A172 (cell line): ENCODE measurements at regions not wholly inside any gene's neighbourhood (a gene's known extent, or its start where the extent isn't known, plus 50 kb on each side); places are given as distances from the start of the nearest gene placed in this dataset.

Experiments used
- DNase-seq: peaks from one replicate; pipeline ENCODE4 v3.0.0-alpha.2; 2015; ENCODE audit warnings: low spot score

GRCh38 chrX:2608638-2609430 is 82.3 kb upstream of the CD99 start:
- peak; percentile 73 for DNase-seq

GRCh38 chrX:2607113-2607512 is 84.0 kb upstream of the CD99 start:
- no peak for DNase-seq

GRCh38 chrX:2600564-2600963 is 90.5 kb upstream of the CD99 start:
- DNase-seq = no peak

DNA sequence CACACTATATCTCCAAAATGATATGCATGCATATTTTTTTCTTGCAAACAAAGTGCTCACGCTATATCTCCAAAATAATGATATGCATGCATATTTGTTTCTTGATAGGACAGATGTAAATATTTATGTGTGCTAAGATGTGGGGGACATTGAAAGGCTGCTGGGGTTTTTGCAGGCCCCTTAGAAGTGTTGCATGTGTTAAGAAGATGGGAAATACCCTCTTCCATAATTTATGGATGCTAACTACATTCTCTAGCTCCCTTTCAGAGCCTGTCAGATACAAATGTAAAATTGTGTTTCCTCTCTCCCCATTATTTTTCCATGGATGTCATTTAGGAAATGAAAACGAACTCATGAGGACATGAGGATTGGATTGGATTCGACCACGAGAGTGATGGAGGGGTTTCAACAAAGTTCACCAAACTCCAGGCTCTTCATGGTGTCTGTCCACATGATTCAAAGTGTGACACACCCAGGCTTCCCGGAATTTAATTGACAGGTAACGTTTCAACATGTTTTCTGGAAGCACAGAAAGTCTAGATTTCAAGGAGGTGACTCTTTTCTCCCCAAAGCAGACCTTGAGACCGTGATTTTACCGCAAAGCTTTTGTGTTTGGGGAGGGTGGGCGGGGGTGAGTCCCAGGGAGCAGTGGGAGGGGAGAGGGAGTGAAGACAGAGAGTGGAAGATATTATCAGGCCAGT is 94.4 kb upstream of the CD99 start:
- DNase-seq = no peak

- DNase-seq = peak; percentile 70
These were observed 95.0 kb upstream of the CD99 start for GRCh38 chrX:2596045-2596444.

- DNase-seq = peak; percentile 25
These were observed 94.5 kb upstream of the DHRSX start for GRCh38 chrX:2595258-2595657.

DNA sequence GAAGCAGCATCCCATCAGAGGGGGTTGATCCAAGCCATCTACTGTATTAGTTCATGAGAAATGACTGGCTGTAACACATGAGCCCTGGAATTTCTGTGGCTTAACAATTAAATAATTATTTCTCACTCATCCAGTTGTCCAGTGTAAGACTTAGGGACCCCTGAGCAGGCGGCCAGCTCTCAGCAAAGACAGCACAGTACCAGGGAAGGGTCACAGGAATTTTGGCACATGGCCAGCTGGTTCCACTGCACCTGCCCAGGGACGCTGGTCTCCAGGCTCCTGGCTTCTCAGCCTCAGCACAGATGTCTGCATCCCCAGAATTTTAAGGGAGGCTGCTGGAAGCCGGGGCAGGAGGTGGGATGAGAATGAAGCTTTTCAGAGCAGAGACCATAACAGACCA is 93.7 kb upstream of the DHRSX start:
- no peak for DNase-seq

DNA sequence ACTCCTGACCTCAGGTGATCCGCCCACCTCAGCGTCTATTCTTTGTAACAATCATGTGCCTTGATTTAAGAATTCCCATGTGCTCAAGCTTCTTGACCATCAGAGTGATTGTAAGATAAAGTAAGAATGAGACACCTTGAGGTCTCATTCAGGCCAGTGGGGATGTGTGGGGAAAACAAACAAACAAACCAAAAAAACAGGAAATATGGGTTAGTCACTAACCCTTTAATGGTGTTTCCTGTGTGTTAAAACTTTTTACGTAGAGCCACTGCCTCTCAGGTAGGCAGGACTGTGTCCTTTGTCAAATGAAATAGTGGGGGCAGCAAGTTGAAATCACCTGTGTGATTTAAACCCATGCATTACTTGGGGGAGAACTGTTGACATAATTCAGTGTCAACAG is 91.5 kb upstream of the DHRSX start:
- DNase-seq = no peak

DNA sequence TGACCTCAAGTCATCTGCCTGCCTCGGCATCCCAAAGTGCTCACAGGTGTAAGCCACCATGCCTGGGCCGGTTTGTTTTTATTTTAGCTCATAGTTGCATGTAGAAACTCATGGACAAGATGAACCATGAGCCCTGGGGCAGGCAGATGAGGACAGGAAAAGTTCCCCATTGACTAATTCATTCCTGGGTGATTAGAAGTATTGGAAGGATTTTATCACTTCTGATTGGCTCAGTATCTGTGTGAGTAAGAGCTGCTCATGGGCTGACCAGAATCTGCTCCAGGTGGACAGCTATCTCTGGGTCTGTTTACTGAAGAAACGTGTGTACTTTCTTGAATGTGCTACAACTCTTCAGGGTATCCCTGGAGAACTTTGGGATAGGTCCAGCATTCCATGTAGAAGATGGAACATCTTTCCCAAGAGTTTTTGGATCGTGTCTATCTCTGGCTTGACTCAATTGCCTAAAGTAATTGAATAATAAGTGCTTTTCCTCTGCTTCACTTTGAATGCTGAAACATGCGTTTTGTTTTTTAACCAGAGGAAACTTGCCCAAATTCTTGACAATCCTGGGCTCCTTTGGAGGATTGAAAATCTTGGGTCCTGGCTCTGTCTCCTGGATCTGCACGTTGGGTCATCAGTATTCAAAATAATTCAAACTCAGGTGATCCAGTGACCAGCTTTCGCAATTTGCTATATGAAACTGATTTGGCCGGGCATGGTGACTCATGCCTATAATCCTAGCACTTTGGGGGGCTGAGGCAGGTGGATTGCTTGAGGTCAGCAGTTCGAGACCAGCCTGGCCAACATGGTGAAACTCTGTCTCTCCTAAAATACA is 88.6 kb upstream of the DHRSX start:
- DNase-seq = no peak

GRCh38 chrX:2588049-2588448 is 87.3 kb upstream of the DHRSX start:
- DNase-seq = no peak

GRCh38 chrX:2587146-2587545 is 86.4 kb upstream of the DHRSX start:
- no peak for DNase-seq

- DNase-seq = no peak
These were observed 84.3 kb upstream of the DHRSX start for GRCh38 chrX:2585158-2585470.

- DNase-seq = no peak
These were observed 83.7 kb upstream of the DHRSX start for GRCh38 chrX:2584251-2585157.

DNA sequence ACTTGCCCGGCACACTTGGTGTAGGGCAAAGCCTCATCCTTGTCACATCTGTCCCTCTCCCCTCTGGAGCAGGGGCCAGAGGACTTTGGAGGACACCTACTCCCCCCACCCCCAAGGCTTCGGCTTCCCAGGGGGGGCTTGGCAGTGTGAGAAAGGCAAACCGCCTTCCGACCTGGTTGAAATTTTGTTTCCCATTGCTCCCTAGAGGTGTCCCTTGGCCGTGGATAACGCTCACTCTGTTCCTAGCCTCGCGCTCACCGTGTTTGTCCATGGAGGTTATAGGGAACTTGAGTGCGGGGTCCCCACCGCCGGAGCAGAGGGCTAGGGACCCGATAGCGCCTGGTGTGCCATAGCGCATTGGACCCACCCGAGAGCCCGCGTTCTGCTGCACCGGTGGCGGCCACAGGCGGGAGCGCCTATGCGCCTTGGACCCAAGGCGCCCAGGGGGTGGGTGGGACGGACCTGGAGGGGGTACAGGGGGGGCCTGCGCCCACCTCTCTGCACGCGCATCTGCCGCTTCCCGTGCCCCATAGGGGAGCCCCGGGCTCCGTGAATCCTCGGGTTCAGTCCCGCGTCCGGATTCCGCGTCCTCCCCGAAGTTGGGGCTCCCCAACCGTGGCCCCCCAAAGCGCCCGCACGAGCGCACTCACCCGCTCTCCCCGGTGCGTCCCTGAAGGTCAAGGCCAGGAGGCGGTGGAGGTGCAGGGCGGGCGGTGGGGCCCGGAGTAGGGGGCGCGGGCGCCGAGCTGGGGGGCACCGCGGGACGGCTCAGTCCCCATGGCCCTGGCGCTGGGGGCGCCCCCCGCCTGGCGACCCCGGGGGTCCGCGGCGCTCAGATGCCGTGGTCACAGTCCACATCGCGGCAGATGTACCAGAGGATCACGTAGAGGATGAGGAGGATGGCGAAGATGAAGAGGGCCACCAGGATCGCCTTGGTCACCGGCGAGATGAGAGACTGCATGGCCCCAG is 82.7 kb upstream of the DHRSX start:
- no peak for DNase-seq

DNA sequence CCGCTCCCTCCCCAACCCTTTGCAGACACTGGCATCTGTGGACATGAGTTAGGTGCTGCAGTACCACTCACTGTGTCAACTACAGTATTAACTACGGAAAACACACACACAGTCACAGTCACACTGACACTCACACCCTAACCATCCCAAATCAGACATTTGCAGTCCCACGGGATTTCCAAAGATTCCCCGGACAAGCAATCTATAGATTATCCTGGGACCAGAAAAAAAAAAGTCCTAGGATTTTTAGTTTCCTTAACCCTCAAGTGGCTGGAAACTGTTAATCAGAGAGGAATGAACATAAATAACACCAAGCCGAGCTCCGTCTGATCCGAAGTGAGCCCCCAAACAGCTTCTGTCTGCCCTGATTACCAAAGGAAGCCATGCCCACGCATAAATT is 81.9 kb upstream of the DHRSX start:
- no peak for DNase-seq

DNA sequence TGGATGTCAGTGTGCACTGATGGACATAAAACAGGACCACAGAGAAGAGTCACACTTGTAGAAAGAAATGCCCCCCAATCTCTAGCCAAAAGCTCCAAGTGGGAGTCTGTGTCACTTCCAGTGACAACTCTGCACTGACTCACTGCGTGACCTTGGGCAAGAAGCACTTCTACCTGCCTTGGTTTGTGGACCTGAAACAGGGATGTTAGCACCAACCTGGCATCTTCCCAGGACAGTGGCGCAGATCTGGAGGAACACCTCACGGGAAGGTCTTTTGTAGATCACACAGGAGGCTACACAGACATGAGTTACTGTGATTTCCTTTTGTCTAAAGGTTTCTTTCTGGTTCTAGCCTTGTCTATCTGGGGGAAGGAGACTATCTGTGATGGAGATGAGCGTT is 80.5 kb upstream of the DHRSX start:
- DNase-seq = no peak

GRCh38 chrX:2578864-2579263 is 78.1 kb upstream of the DHRSX start:
- no peak for DNase-seq

GRCh38 chrX:2577844-2578466 is 77.2 kb upstream of the DHRSX start:
- peak; percentile 60 for DNase-seq

DNA sequence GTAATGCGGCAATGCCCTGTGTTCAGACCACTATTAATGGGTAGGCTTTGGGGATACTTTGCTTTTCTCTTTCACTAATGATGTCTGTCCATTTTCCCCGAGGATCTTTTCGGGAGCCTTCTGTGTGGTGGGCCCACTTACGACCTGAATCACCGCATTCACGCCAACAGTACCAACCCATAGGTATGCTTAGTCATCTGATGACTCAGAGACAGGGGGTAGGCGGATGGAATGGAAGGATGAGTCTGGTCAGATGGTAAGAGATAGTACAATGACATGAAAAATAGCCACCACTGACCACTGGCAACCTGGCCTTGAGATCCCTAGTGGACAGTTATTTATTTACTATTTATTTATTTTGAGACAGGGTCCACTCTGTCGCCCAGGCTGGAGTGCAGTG is 76.0 kb upstream of the DHRSX start:
- DNase-seq = peak; percentile 87

DNA sequence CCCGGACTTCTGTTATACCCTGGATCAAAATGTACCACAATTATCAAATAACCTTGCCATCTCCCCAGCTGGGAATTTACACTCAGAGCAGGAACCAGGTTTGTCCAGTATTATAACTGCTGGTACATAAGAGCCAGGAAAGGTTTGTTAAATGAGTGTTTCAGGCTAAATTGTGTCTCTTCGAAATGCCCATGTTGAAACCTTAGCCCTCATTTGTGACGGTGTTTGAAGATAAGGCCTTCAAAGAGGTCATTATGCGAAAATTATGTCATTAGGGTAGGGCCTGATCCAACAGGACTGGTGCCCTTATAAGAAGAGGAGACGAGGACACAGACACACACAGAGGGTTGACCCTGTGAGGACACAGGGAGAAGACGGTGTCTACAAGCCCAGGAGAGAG is 73.5 kb upstream of the DHRSX start:
- no peak for DNase-seq
